ENCODE measurements at regions not wholly inside any gene's neighbourhood (a gene's known extent, or its start where the extent isn't known, plus 50 kb on each side); places are given as distances from the start of the nearest gene placed in this dataset.

DNA sequence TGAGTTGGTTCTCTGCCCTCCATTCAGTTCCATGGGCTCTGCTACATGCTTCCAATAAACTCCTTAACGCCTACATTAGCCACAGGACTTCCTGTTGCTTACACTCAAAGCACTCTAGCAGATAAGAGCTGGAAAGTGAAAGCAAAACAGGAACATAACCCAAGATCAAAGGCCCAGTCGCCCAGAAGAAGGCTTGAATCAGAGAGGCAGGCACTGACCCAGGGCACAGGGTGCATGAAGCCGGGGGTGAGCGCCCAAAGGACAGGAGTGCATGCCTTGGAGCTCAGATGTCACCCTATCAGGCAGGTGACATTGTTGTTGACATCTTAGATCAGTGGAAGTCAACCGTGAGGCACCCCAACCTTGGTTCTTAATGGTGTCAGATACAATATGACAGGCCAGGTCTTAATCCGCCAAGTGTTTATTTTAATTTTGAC lies 235.1 kb downstream of the UACA start:
- DNase-seq = peak; percentile 79

GRCh38 chr15:70526974-70527325 lies 236.4 kb downstream of the UACA start:
- DNase-seq = no peak
- ChIA-PET CTCF (interaction anchor here (1.0 to 2.4 kb wide), 6 partner anchors 8 to 1064 kb away, joined by 3 to 7 read pairs (median 3); no protein-coding TSS in a partner anchor), POLR2A (no interaction called here)
- Mint-ChIP-seq H3K27ac (no peak overlapping the region), H3K4me3 (no peak overlapping the region), H3K36me3 (no peaks in the 10 kb centered on the region), H3K27me3 (no peaks in the 10 kb centered on the region), H3K9me3 (peaks cover 2% of the 10 kb centered on the region), H3K4me1 (ENCODE audit: low read depth) (peaks cover 58% of the 10 kb centered on the region)
- intact Hi-C loops (cut with micrococcal nuclease) = no loop called here

More for the DNA sequence above, 235.1 kb downstream of the UACA start:
- Mint-ChIP-seq H3K27me3 (no peaks in the 10 kb centered on the region), H3K4me1 (ENCODE audit: low read depth) (peaks cover 60% of the 10 kb centered on the region), H3K4me3 (peak overlapping the region; percentile 33), H3K27ac (peak overlapping the region; percentile 52), H3K9me3 (peaks cover 2% of the 10 kb centered on the region), H3K36me3 (no peaks in the 10 kb centered on the region)
- CTCF ChIA-PET = interaction anchor here (1.0 to 2.4 kb wide), 6 partner anchors 12 to 40 kb away, joined by 3 to 7 read pairs (median 4); no protein-coding TSS in a partner anchor
- POLR2A ChIA-PET = interaction anchor here (0.6 to 1.0 kb wide), 7 partner anchors 9 to 1060 kb away, joined by 3 to 4 read pairs (median 3); no protein-coding TSS in a partner anchor
- intact Hi-C loops (cut with micrococcal nuclease) = loop anchor here (1.0 to 2.0 kb wide), 3 partner anchors 20 to 35 kb away; no protein-coding TSS in a partner anchor

- no peaks in the 10 kb centered on the region for H3K27me3 Mint-ChIP-seq
- DNase-seq = peak; percentile 28
- H3K36me3 Mint-ChIP-seq = no peaks in the 10 kb centered on the region
- H3K4me3 Mint-ChIP-seq = no peak overlapping the region
- ChIA-PET CTCF (interaction anchor here (1.0 to 2.4 kb wide), 6 partner anchors 9 to 1063 kb away, joined by 3 to 7 read pairs (median 3); no protein-coding TSS in a partner anchor), POLR2A (no interaction called here)
- intact Hi-C loops (cut with micrococcal nuclease) = no loop called here
- peaks cover 54% of the 10 kb centered on the region for H3K4me1 Mint-ChIP-seq (ENCODE audit: low read depth)
- H3K27ac Mint-ChIP-seq = no peak overlapping the region
- H3K9me3 Mint-ChIP-seq = peaks cover 2% of the 10 kb centered on the region
Observed at GRCh38 chr15:70526221-70526973, 237.0 kb downstream of the UACA start.

DNA sequence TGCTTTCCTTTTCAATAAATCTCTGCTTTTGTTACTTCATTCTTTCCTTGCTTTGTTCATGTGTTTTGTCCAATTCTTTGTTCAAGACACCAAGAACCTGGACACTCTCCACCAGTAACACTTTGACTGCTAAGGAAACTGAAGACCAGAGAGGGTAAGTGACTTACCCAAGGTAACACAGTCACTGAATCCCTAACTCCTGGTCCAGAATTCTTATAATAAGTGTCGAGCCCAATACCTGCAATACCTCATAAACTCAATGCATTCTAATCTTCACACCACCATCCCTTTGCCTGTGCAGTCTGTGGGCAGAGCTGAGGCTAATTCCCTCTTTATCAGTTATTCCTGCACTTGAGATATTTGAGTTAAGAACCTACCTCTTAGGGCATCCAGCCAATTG lies 237.8 kb downstream of the UACA start:
- no peaks in the 10 kb centered on the region for H3K27me3 Mint-ChIP-seq
- intact Hi-C loops (cut with micrococcal nuclease) = no loop called here
- H3K27ac Mint-ChIP-seq = no peak overlapping the region
- no peak overlapping the region for H3K4me3 Mint-ChIP-seq
- DNase-seq = no peak
- CTCF ChIA-PET = interaction anchor here (2.2 kb wide), 1 partner anchor 38 kb away, joined by 6 read pairs; no protein-coding TSS in a partner anchor
- POLR2A ChIA-PET = no interaction called here
- H3K4me1 Mint-ChIP-seq (ENCODE audit: low read depth) = peaks cover 49% of the 10 kb centered on the region
- H3K36me3 Mint-ChIP-seq = no peaks in the 10 kb centered on the region
- H3K9me3 Mint-ChIP-seq = peaks cover 2% of the 10 kb centered on the region

- CTCF ChIA-PET = no interaction called here
- peaks cover 39% of the 10 kb centered on the region for H3K4me1 Mint-ChIP-seq (ENCODE audit: low read depth)
- intact Hi-C loops (cut with micrococcal nuclease) = no loop called here
- POLR2A ChIA-PET = no interaction called here
- H3K4me3 Mint-ChIP-seq = no peak overlapping the region
- no peak overlapping the region for H3K27ac Mint-ChIP-seq
- H3K9me3 Mint-ChIP-seq = peaks cover 2% of the 10 kb centered on the region
- no peaks in the 10 kb centered on the region for H3K36me3 Mint-ChIP-seq
- DNase-seq = no peak
- H3K27me3 Mint-ChIP-seq = no peaks in the 10 kb centered on the region
Observed at GRCh38 chr15:70524470-70524869, 238.9 kb downstream of the UACA start.

GRCh38 chr15:70523616-70524015 lies 239.7 kb downstream of the UACA start:
- Mint-ChIP-seq H3K36me3 (no peaks in the 10 kb centered on the region), H3K4me1 (ENCODE audit: low read depth) (peaks cover 31% of the 10 kb centered on the region), H3K9me3 (peaks cover 2% of the 10 kb centered on the region), H3K27ac (no peak overlapping the region), H3K27me3 (no peaks in the 10 kb centered on the region), H3K4me3 (no peak overlapping the region)
- ChIA-PET CTCF (interaction anchor here (0.7 kb wide), 1 partner anchor 12 kb away, joined by 3 read pairs; no protein-coding TSS in a partner anchor), POLR2A (no interaction called here)
- DNase-seq = no peak
- intact Hi-C loops (cut with micrococcal nuclease) = no loop called here

GRCh38 chr15:70523192-70523591 lies 240.2 kb downstream of the UACA start:
- H3K9me3 Mint-ChIP-seq = peaks cover 2% of the 10 kb centered on the region
- POLR2A ChIA-PET = no interaction called here

GRCh38 chr15:70522323-70522966 lies 240.9 kb downstream of the UACA start:
- no peak for DNase-seq
- no peak overlapping the region for H3K27ac Mint-ChIP-seq
- POLR2A ChIA-PET = no interaction called here
- no peak overlapping the region for H3K4me3 Mint-ChIP-seq
- H3K27me3 Mint-ChIP-seq = no peaks in the 10 kb centered on the region
- peaks cover 19% of the 10 kb centered on the region for H3K4me1 Mint-ChIP-seq (ENCODE audit: low read depth)
- intact Hi-C loops (cut with micrococcal nuclease) = no loop called here
- CTCF ChIA-PET = interaction anchor here (1.5 kb wide), 1 partner anchor 18 kb away, joined by 3 read pairs; no protein-coding TSS in a partner anchor
- no peaks in the 10 kb centered on the region for H3K36me3 Mint-ChIP-seq
- H3K9me3 Mint-ChIP-seq = no peaks in the 10 kb centered on the region

More at GRCh38 chr15:70523192-70523591, 240.2 kb downstream of the UACA start:
- Mint-ChIP-seq H3K4me3 (no peak overlapping the region), H3K4me1 (ENCODE audit: low read depth) (peaks cover 26% of the 10 kb centered on the region), H3K27ac (no peak overlapping the region), H3K36me3 (no peaks in the 10 kb centered on the region), H3K27me3 (no peaks in the 10 kb centered on the region)
- no peak for DNase-seq
- intact Hi-C loops (cut with micrococcal nuclease) = no loop called here
- CTCF ChIA-PET = interaction anchor here (0.7 kb wide), 1 partner anchor 12 kb away, joined by 3 read pairs; no protein-coding TSS in a partner anchor

- intact Hi-C loops (cut with micrococcal nuclease) = no loop called here
- H3K27me3 Mint-ChIP-seq = no peaks in the 10 kb centered on the region
- peaks cover 15% of the 10 kb centered on the region for H3K4me1 Mint-ChIP-seq (ENCODE audit: low read depth)
- no peak overlapping the region for H3K27ac Mint-ChIP-seq
- H3K9me3 Mint-ChIP-seq = no peaks in the 10 kb centered on the region
- ChIA-PET CTCF (interaction anchor here (1.5 kb wide), 1 partner anchor 17 kb away, joined by 3 read pairs; no protein-coding TSS in a partner anchor), POLR2A (no interaction called here)
- H3K4me3 Mint-ChIP-seq = no peak overlapping the region
- no peaks in the 10 kb centered on the region for H3K36me3 Mint-ChIP-seq
- DNase-seq = no peak
Observed at GRCh38 chr15:70521576-70522322, 241.6 kb downstream of the UACA start.

DNA sequence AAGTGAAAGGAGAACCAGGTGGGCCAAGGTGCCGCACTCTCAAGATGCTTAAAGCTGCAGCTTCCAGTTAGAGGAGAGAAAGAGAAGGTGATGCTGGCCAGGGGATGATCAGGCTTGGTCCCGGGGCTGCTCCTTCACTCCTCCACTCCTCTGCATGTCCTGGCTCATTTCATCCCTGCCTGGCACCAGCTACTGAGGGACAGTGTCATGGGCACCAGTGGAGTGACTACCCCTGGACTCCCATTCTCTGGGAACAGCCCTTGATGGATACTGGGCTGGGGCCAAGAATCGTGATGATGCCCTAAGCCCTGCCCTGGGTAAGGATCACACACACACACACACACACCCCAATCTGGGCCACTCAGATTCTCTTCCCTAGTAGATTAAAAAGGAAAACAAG lies 243.7 kb downstream of the UACA start:
- Mint-ChIP-seq H3K36me3 (no peaks in the 10 kb centered on the region), H3K4me3 (no peak overlapping the region), H3K9me3 (no peaks in the 10 kb centered on the region), H3K27me3 (peaks cover 3% of the 10 kb centered on the region), H3K27ac (no peak overlapping the region), H3K4me1 (ENCODE audit: low read depth) (peaks cover 3% of the 10 kb centered on the region)
- DNase-seq = no peak
- ChIA-PET POLR2A (no interaction called here), CTCF (no interaction called here)
- intact Hi-C loops (cut with micrococcal nuclease) = no loop called here

GRCh38 chr15:70519004-70519365 lies 244.4 kb downstream of the UACA start:
- Mint-ChIP-seq H3K27me3 (peaks cover 5% of the 10 kb centered on the region), H3K27ac (no peak overlapping the region), H3K4me1 (ENCODE audit: low read depth) (peaks cover 3% of the 10 kb centered on the region), H3K4me3 (no peak overlapping the region), H3K9me3 (no peaks in the 10 kb centered on the region), H3K36me3 (no peaks in the 10 kb centered on the region)
- ChIA-PET CTCF (no interaction called here), POLR2A (no interaction called here)
- intact Hi-C loops (cut with micrococcal nuclease) = no loop called here
- no peak for DNase-seq
